HG02678 (cell line): ENCODE measurements at regions not wholly inside any gene's neighbourhood (a gene's known extent, or its start where the extent isn't known, plus 50 kb on each side); places are given as distances from the start of the nearest gene placed in this dataset.

ENCODE experiments used
- ATAC-seq: cut with Tn5 transposase; IDR thresholded peaks from one replicate; pipeline ENCODE4 v1.9.1; 2021; ENCODE audit warnings: mild to moderate bottlenecking, moderate library complexity; ENCODE audit not compliant: unreplicated experiment

- no peak for ATAC-seq
Observed at GRCh38 chr5:175765858-175766257, 105.5 kb upstream of the CPLX2 start.

DNA sequence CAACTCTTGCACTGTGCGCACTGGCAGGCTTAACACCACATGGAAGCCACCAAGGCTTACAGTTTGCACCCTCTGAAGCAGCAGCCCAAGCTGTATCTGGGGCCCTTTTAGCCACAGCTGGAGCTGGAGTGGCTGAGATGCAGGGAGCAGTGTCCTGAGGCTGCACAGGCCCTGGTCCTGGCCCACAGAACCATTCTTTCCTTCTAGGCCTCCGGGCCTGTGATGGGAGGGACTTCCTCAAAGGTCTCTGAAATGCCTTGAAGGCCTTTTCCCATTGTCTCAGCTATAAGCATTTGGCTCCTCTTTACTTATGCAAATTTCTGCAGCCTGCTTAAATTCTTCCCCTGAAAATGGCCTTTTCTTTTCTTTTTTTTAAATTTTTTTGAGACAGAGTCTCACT, 104.4 kb upstream of the CPLX2 start:
- no peak for ATAC-seq

- ATAC-seq, result no peak
Observed at GRCh38 chr5:175772747-175773533, 98.4 kb upstream of the CPLX2 start.

DNA sequence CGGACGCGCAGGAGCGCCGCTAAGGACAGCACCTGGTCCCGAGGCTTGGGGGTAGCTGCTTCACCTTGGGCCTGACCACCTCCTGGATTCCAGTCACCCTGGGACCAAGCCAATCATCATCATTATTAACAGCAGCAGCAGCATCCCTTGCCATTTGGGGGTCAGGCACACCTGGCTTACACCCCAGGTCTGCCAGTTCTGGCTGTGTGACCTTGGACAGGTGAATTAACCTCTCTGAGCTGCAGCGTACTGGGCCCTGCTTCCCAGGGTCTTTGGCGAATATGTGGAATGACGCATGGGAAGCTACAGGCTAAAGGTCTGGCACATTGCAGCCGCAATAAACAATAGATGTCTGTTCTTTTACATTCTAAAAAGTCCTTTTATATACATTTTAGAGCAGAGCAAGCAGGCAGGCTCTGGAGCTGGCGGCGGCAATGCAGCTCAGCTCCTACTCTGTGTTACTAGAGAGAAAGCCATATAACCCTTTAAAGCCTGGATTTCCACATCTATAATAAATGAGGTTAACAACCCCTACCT, 97.8 kb upstream of the CPLX2 start:
- ATAC-seq, result no peak

GRCh38 chr5:175775416-175775815, 96.0 kb upstream of the CPLX2 start:
- ATAC-seq, result no peak

DNA sequence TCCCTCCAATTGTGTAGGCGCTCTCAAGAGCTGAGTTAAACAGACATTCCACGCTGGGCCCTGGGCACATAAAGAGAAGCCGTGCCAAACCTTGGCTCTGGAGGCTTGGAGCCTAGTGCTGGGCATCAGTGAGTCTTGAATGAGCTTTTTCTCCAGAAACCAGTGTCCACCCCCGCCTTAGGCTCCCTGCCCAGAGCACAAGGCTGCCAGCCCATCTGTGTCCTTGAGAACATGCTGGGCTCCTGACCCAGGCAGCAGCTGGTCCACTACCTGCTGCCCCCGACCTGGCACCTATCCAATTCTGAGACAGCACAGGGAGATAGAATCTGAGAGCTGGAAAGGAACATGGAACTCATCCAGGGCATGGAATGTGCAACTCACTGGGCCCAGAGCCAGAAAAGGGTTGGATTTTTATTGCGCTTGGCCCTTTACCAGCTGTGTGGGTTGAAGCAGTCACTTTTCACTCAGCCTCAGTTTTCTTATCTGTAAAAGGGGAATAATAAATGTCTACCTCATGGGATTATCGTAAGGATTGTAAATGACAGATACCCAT, 92.4 kb upstream of the CPLX2 start:
- no peak for ATAC-seq

DNA sequence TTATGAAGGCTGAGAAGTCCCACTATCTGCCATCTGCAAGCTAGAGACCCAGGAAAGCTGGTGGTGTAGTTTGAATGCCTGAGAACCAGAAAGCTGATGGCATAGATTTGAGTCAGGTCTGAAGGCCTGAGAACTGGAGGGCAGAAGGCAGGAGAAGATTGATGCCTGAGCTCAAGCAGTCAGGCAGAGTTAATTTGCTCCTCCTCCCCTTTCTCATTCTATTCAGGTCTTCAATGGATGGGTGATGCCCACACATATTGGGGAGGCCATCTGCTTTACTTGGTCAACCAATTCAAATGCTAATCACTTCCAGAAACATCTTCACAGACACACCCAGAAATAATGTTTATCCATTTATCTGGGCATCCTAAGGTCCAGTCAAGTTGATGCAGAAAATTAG, 87.6 kb upstream of the CPLX2 start:
- no peak for ATAC-seq

- no peak for ATAC-seq
Observed at GRCh38 chr5:175784230-175784629, 87.1 kb upstream of the CPLX2 start.

GRCh38 chr5:175785681-175786080, 85.7 kb upstream of the CPLX2 start:
- ATAC-seq, result no peak

DNA sequence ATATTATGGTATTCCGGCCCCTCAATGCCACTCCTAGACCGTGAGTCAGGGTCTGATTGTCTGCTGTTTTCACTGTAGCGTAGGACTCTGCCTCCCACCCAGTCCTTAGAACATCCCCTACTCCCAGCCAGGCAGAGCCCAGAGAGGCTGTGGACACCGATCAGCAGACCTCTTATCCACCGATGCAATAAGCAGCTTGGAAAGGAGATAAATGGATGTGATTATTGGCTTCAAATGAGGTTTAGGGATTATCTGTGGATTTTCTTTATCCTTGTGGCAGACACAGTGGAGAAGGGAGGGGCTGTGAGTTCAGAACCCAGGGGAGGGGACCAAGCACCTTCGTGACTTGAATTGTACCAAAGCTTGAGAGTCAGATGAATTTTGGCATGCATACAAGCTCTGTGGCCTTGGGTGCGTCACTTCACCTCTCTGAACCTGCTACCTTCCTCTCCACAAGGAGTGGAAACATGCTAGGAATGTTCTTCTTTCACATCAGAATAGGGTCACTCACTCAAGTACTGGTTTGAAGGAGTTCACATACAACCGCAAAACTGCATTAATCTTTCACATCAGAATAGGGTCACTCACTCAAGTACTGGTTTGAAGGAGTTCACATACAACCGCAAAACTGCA, 83.1 kb upstream of the CPLX2 start:
- no peak for ATAC-seq

- ATAC-seq, result no peak
Observed at GRCh38 chr5:175789670-175790069, 81.7 kb upstream of the CPLX2 start.

DNA sequence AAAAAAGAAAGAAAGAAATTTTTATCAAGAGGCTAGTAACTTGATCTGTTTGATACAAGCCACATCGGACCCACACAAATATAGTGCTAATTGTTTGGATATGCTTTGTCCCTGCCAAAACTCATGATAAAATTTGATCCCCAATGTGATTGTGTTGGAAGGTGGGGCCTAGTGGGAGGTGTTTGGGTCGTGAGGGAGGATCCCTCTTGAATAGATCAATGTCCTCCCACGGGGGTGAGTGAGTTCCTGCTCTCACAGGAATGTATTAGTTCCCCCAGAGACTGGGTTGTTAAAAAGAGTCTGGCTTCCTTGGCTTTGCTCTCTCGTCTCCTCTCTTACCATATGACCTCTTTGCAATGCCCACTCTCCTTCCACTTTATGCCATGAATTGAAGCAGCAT, 80.6 kb upstream of the CPLX2 start:
- ATAC-seq, result no peak

DNA sequence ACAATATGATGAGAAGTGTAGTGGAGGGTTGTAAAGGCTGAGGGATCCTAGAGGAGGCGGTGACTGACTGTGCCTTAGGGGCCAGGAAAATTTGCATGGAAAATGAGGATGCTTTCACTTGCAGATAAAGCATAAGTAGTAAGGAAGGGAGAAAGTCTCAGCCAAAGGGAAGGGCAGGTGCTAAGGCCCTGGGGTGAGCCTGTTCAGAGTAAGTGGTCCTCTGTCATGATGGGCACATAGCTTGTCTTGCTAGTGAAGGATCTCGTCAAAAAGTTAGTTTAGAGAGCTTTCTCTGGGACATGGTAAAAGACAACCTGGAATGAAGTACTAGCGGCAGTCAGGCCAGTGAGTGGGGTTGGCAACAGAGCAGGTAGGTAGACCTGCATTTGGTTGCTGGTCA, 75.4 kb upstream of the CPLX2 start:
- ATAC-seq, result no peak

GRCh38 chr5:175796536-175797499, 74.6 kb upstream of the CPLX2 start:
- ATAC-seq, result peak; percentile 66

DNA sequence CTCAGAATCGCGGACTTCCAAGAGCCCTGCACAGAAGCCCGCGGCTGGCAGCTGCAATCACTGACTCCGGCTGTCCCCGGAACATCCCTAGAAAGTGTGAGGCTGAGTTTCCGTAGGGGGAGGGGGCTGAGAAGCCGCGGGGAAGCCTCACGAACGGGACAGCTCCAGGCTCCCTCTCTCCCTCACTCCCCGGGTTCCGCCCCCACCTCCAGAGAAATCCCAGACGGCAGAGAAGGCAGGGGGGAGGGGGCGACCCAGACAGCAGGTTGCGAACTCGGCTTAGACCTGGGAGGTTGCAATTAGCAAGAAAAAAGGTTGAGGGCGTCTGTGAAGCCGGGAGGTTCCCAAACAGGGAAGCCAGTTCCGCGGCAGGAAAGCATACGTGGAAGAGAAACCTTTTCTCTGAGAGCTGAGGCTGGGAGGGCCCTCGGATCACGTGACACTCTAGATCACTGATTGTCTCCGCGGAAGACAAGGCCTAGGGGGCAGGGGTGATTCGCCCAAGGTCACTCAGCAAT, 73.8 kb upstream of the CPLX2 start:
- ATAC-seq, result no peak

- ATAC-seq, result no peak
Observed at GRCh38 chr5:175798626-175799025, 72.8 kb upstream of the CPLX2 start.

DNA sequence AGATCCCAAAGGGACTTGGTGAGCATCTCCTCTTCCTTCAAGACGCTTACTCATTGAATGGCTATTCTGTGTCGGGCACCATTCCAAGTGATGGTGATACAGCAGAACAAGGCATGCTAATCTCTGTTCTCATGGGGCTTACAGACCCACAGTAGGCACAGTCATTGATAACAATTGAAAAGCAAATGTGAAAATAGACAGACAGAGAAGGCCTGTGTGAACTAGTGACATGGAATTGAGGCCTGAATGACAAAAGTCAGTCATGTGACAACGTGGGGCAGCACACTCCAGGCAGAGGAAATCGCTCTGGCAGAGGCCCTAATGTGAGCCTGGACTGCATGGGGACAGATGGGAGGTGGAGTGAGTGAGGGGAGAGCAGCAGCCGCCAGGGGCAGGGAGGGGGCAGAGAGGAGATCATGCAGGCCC, 70.7 kb upstream of the CPLX2 start:
- no peak for ATAC-seq

DNA sequence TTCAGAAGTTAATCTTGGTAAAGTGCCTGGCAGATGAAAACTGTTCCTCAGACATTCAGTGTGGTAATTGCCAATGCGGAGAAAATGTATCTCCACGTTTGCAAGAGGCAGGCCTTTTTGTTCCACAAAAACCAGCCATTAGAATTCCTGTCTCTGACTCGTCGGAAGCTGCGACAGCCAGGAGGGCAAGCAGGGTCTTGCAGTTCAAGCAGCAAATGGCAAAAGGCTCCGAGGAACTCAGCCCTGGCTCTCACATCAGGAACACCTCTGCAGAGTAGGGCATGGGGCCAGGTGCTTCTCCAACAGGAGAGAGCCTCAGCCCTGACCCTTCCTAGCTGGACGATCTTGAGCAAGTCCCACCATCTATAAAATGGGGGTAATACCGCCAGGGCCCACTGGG, 69.0 kb upstream of the CPLX2 start:
- no peak for ATAC-seq

- ATAC-seq, result no peak
Observed at GRCh38 chr5:175803254-175803653, 68.1 kb upstream of the CPLX2 start.

DNA sequence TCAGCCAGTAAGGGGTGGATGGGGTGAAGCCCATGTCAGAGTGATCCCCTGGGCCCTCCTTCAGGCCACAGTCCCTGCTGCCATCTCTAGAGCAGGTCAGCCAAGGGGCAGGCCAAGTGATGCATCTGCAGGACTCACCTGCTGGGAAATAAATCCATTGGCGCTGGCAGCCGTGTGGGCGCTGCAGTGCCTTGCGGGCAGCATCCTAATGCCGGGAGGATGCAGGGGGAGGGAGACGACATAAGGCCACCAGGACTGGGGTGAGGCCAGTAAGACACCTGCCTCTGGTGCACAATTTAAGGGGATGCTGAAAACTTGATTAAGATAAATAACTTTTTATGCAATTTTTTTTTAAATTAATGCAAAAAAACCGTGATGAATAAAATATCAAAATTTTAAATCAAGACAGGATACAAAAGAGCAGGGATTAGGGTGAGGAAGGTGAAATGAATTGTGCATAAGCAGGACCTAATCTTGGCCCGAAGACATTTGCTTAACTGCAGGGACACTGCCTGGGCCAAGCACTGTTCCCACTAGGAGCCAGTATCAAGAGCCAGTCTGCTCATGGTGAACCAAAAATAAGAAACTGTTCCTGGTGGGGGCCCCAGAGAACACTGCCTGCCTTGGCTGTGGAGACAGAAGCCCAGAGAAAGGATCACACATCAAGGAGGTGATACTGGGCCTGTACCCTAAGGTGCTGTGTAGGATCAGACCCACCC, 67.5 kb upstream of the CPLX2 start:
- ATAC-seq, result no peak
